Type B pancreatic cell (in vitro differentiated cells): ENCODE measurements at regions not wholly inside any gene's neighbourhood (a gene's known extent, or its start where the extent isn't known, plus 50 kb on each side); places are given as distances from the start of the nearest gene placed in this dataset.

Experiments
- DNase-seq: peaks from one replicate; pipeline ENCODE4 v3.0.0; 2021; ENCODE audit warnings: mixed read lengths; ENCODE audit not compliant: unreplicated experiment; ENCODE audit errors: extremely low spot score
- H3K27ac Mint-ChIP-seq: 2 replicates; pipeline ENCODE4 v1.8.0; 2021; ENCODE audit warnings: mild to moderate bottlenecking, mixed read lengths
- H3K27me3 Mint-ChIP-seq: 2 replicates; pipeline ENCODE4 v1.8.0; 2021; ENCODE audit warnings: mixed read lengths
- H3K36me3 Mint-ChIP-seq: 2 replicates; pipeline ENCODE4 v1.8.0; 2021; ENCODE audit warnings: mixed read lengths
- H3K4me1 Mint-ChIP-seq: one replicate; pipeline ENCODE4 v1.8.0; 2021; ENCODE audit warnings: mixed read lengths; ENCODE audit not compliant: unreplicated experiment
- H3K4me3 Mint-ChIP-seq: 2 replicates; pipeline ENCODE4 v1.8.0; 2021; ENCODE audit warnings: mild to moderate bottlenecking, mixed read lengths
- H3K9me3 Mint-ChIP-seq: 2 replicates; pipeline ENCODE4 v1.8.0; 2021; ENCODE audit warnings: mixed read lengths
- CTCF ChIP-seq: fragments of 200-600 bp; sonication (generic); conservative IDR thresholded peaks from 2 replicates; pipeline ENCODE4 v1.5.0; 2021; ENCODE audit warnings: antibody characterized with exemption, mild to moderate bottlenecking

- Mint-ChIP-seq H3K27ac (no peak overlapping the region), H3K36me3 (no peaks in the 10 kb centered on the region), H3K4me3 (no peak overlapping the region), H3K4me1 (no peaks in the 10 kb centered on the region), H3K27me3 (no peaks in the 10 kb centered on the region), H3K9me3 (no peaks in the 10 kb centered on the region)
- TF ChIP-seq CTCF, result no peak
- no peak for DNase-seq
Observed at GRCh38 chr11:80074837-80075236, 634.0 kb upstream of the TENM4 start.

- no peaks in the 10 kb centered on the region for H3K27me3 Mint-ChIP-seq
- no peak overlapping the region for H3K27ac Mint-ChIP-seq
- no peak for TF ChIP-seq CTCF
- DNase-seq, result no peak
- H3K4me3 Mint-ChIP-seq, result no peak overlapping the region
- no peaks in the 10 kb centered on the region for H3K36me3 Mint-ChIP-seq
- H3K4me1 Mint-ChIP-seq, result no peaks in the 10 kb centered on the region
- peaks cover 5% of the 10 kb centered on the region for H3K9me3 Mint-ChIP-seq
Observed at GRCh38 chr11:80066291-80066690, 625.5 kb upstream of the TENM4 start.

GRCh38 chr11:80065086-80065485 lies 624.3 kb upstream of the TENM4 start:
- TF ChIP-seq CTCF, result no peak

GRCh38 chr11:80061056-80061455 lies 620.2 kb upstream of the TENM4 start:
- Mint-ChIP-seq H3K27me3 (peaks cover 3% of the 10 kb centered on the region), H3K36me3 (no peaks in the 10 kb centered on the region), H3K9me3 (peaks cover 5% of the 10 kb centered on the region), H3K27ac (no peak overlapping the region), H3K4me1 (peaks cover 4% of the 10 kb centered on the region), H3K4me3 (no peak overlapping the region)
- no peak for DNase-seq
- TF ChIP-seq CTCF, result no peak

More at GRCh38 chr11:80065086-80065485, 624.3 kb upstream of the TENM4 start:
- Mint-ChIP-seq H3K27me3 (peaks cover 3% of the 10 kb centered on the region), H3K9me3 (peaks cover 5% of the 10 kb centered on the region), H3K27ac (no peak overlapping the region), H3K4me1 (no peaks in the 10 kb centered on the region), H3K36me3 (no peaks in the 10 kb centered on the region), H3K4me3 (no peak overlapping the region)
- no peak for DNase-seq

GRCh38 chr11:80054582-80055165 lies 613.8 kb upstream of the TENM4 start:
- Mint-ChIP-seq H3K4me1 (peaks cover 4% of the 10 kb centered on the region), H3K27me3 (no peaks in the 10 kb centered on the region), H3K4me3 (no peak overlapping the region), H3K27ac (no peak overlapping the region), H3K36me3 (no peaks in the 10 kb centered on the region), H3K9me3 (no peaks in the 10 kb centered on the region)
- no peak for TF ChIP-seq CTCF
- no peak for DNase-seq

- no peak overlapping the region for H3K27ac Mint-ChIP-seq
- DNase-seq, result no peak
- H3K9me3 Mint-ChIP-seq, result no peaks in the 10 kb centered on the region
- no peaks in the 10 kb centered on the region for H3K36me3 Mint-ChIP-seq
- no peaks in the 10 kb centered on the region for H3K4me1 Mint-ChIP-seq
- TF ChIP-seq CTCF, result no peak
- no peaks in the 10 kb centered on the region for H3K27me3 Mint-ChIP-seq
- no peak overlapping the region for H3K4me3 Mint-ChIP-seq
Observed at GRCh38 chr11:80048513-80048912, 607.7 kb upstream of the TENM4 start.
